KBM-7 (cell line): ENCODE measurements at regions not wholly inside any gene's neighbourhood (a gene's known extent, or its start where the extent isn't known, plus 50 kb on each side); places are given as distances from the start of the nearest gene placed in this dataset.
A peak's percentile ranks its signal among the peaks of the same experiment; 100 is the strongest.
"Not testable (repeated sequence)": the region's sequence is repeated elsewhere in the genome, so short reads cannot be mapped to it uniquely, and the experiment has no call there.

Experiments used
- DNase-seq: peaks from one replicate; pipeline ENCODE4 v3.0.0-alpha.2; 2015
- in situ Hi-C: fragments of 300-500 bp; cut with MboI; formaldehyde crosslinking; loops from 2 replicates; pipeline ENCODE4 v1.14.3; 2020; ENCODE audit warnings: low sequenced_read_pairs, low pct_unique_long_range_greater_than_20kb, mixed read lengths

DNA sequence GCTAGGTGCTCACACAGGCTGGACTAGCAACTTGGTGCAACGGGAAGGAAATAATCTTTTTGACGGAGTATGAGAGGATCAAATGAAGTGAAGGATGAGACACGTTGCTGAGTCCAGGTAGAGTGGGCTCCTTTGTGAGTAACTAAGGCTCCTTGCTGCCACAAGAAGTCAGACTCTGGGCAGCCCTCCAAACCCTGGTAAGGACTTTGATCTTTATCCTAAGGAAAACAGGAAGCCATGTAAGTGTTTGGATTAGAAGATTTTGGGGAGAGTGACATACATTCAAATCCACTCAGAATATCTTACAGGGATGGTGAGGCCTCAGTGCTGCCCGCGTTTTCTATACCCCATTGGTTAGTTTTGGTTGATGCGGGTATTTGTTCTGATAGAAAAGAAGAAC is 155.9 kb upstream of the RAG2 start:
- no peak for DNase-seq
- in situ Hi-C loops: no loop called here

DNA sequence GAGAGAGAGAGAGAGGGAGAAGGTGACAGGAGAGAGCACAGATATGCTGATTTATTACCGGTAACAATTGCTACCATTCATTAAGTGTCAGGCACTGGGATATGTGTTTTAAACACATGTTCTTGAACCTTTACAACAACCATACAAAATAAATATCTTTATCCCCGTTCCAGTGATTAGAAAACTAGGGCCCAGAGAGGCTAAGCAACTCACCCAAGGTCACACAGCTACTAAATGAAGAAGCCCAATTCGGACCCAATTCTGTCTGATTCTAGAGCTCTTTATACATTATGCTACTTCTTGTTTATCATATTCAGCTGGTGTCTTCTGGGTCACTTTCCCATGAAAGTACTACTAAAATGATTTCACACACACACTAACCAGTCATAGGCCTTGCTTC is 154.0 kb upstream of the RAG2 start:
- in situ Hi-C loops: no loop called here
- no peak for DNase-seq

DNA sequence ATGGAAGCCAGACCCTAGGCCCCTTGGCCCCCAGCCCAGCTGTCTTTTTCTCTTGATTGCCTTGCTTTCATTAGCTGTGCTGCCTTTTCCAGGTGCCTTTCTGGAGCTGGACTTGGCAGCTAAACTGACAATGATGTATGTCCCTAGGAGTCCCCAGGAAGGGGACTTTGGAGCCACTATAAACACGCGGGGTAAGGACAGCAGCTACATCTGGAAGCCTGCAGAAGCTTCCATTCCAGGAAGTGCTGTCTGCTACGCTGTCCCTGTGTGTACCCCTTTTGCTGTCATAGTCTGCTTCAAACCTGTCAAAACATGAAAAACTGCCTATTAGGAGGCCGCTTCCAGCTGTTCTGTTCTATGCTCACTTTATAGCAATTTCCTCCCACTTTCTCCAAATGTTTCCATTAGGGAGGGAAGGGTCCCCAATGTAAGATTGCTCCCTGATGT is 153.3 kb upstream of the RAG2 start:
- in situ Hi-C loops: no loop called here
- no peak for DNase-seq

DNA sequence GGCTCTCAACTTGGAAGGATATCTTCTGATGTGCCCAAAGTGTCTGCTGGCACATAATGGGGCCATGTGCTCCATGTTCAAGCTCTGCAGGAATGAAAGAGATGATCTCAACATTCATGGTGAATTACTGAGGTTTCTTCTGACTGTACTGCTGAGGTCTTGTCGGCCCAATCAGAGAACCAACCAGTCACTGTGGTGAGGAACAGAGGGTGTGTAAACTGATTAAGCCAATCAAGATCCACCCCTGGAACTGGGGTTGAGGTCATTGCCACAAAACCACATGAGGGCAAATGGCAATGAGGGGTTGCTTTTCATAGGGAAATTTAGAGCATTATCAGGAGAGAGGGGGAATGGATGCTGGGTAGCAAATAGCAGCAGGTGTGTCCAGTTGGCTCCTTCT is 152.3 kb upstream of the RAG2 start:
- DNase-seq: no peak
- in situ Hi-C loops: no loop called here

DNA sequence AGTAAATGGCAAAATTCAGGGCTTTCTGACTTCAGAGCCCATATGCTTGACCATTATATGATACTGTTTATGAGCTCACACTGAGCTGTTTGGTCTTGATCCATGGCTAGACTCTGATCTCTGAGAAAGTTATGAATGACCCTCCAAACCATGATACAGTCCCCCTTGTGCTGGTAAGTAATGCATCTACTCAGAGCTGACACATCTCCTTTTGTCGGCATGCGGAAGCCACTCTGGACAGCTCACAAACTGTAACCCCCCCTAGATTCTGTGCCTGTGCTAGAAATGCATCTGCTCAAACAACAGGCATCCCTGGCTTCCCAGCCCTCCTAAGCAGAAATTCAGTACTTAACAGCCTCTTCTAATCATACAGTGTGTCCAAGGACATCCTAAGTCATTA is 150.8 kb upstream of the RAG2 start:
- in situ Hi-C loops: no loop called here
- DNase-seq: no peak

DNA sequence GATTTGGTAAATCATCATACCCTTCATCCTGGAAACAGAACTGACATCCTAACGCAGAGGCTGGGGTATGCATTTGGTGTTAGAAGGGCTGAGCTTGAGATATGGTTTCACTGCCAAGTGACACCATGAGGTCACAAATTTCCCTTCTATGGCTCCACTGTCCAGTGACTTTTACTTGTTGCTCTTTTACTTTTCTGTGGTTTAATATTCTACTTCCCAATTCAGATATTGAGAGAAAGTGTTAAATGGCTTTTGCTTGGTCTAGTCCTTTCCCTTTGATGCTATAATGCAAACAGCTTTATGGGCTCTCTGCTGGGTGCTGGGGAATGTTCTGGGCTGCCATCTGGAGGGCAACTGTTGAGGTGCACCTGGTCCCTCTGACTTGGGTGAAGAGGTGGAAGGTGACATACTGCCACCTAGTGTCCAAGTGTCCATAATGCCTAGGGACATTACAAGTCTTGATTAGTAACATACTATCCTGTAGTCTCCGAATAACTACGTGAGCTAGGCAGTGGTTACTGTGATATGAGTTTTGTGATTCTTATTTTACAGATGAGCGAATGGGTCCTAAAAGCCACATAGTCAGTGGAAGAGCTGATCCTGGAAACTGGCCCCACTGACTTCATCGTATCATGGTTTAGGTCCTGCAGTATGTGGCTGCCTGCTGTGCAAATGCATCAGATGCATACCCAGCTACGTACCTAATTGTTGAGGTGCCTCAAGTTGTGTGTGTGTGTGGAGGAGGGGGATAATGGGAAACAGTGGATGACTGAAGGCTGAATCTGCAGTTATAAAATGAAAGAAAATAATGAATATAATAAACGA is 149.1 kb upstream of the RAG2 start:
- DNase-seq: peak; percentile 97
- in situ Hi-C loops: no loop called here

DNA sequence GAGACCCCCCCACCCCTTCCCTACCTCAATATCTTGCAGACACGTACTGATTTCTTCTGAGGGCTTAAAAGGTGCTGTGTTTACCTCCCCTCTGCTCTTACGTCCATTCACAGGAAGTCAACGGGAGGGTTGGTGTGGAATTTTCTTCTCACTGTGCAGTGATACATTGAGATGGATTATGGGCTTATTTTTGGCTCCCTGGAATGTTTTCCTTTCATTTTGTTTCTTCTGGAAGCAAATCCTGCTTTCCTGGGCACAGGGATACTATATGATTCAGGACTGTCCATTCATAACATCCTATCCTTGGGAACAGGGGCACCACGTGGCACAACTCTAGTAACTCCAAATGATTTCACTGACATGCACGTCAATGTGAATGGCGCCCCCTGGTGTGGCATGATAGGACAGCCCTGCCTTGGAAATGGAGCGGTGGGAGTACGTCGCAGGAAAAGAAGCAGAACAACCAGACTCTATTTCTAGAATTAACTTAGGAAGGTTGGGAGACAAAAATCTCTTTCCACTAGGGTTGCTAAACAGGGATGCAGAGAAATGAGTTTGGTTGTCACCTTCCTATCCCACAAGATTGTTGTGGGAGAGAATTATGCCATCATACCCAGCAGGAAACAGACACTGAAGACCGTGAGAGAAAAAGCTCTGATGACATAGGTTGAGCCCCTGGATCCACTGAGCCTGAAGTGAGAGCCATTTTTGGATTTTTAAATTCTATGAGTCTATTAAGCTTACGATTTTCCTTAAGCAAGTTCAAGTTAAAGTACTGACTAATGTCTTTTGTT is 146.5 kb upstream of the RAG2 start:
- DNase-seq: peak; percentile 67
- in situ Hi-C loops: no loop called here

DNA sequence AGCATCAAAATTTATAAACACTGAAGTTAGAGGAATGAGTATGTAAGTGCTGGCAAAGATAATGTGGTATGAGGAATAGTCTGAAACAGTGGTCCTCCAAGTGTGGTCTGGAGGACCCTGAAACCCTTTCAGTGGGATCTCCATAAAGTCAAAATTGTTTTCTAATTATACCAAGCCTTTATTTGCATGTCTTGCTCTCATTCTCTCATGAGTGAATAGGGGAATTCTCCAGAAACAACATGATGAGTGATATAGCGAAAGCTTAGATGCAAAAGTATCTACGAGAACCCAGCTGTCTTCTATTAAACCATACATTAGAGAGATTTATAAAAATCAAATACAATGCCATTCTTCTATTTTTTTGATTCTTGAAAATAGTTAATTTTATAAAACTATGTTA is 145.0 kb upstream of the RAG2 start:
- in situ Hi-C loops: no loop called here
- DNase-seq: no peak

DNA sequence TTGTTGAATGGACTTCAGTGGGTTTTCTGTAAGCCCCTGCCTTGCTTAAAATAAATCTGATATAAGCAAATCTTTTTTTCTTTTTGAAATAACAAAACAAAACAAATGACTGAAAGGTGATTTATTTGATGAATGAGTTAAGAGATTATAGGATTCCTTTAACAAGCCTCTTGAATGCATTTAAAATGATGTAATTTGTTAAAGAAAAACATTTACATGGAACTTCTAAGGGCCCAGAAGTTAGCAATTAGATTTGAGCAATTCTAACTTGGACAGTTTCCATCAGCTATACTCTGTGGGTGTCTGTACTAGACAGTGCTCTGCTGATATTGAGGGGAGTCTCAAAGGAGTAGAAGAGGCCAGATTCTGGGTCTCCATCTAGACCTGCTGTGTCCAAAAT is 143.5 kb upstream of the RAG2 start:
- DNase-seq: no peak
- in situ Hi-C loops: no loop called here

DNA sequence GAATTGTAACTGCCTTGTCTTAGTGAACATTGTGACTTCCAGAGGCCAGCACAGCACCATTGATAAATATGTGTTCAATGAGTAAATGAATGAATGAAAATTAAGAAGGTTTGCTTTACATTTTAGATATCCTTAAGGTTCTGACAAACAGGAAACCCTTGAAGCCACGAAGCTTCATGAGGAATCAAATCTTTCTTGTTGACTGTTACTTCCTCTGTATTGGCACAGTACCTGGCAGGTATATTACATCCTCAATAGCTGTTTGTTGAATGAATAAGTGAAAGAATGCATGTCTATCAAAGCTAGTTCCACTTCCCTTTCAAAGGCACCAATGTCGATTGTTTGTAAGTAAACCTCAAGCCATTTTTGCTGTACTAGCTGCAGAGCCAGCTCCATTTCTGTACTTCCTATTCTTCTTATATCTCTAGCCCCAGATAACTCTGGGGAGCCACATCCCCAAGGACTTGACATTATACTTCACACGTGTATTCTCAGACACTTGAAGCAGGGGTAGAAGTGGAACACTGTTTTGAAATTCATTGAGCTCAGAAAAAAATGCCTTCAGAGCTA is 140.3 kb upstream of the RAG2 start:
- in situ Hi-C loops: no loop called here
- DNase-seq: no peak

DNA sequence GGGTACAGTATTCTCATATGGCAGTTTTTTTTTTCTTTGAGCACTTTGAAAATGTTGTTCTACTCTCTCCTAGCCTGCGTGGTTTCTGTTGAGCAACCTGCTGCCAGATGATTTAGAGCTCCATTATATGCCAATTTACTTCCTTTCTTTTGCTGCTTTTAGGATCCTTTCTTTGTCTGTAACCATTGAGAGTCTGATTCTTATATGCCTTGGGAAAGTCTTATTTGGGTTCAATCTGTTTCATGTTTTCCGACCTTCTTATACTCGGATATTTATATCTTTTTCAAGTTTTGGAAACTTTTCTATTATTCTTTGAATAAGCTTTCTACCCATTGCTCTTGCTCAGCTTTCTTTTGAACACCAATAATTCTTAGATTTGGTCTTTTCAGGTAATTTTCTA is 138.1 kb upstream of the RAG2 start:
- no peak for DNase-seq
- in situ Hi-C loops: no loop called here

DNA sequence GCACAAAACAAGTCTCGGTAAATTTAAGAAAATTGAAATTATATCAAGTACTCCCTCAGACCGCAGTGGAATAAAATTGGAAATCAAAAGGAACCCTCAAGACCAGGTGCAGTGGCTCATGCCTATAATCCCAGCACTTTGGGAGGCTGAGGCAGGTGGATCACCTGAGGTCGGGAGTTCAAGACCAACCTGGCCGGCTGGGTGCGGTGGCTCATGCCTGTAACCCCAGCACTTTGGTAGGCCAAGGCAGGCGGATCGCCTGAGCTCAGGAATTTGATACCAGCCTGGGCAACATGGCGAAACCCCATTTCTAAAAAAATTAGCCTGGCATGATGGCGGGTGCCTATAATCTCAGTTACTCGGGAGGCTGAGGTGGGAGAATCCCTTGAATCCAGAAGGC is 135.7 kb upstream of the RAG2 start:
- DNase-seq, in situ Hi-C loops: not testable (repeated sequence)

DNA sequence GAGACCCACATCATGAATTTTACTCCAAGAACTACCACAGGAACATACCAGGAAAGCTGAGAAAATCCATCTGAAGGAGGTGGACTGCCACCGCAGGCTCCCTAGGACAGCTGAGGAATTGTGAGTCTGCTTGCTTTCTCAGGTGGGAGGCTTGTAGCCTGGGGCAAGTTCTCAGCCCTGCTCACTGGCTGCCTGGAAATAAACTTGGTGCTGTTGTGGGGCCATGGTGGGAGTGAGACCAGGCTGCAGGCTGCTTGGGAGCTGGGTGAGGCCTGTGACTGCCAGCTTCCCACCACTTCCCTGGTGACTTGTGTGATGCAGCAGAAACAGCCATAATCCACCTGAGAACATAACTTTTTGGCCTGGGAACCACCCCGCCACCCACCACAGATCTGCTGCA is 132.7 kb upstream of the RAG2 start:
- in situ Hi-C loops: no loop called here

DNA sequence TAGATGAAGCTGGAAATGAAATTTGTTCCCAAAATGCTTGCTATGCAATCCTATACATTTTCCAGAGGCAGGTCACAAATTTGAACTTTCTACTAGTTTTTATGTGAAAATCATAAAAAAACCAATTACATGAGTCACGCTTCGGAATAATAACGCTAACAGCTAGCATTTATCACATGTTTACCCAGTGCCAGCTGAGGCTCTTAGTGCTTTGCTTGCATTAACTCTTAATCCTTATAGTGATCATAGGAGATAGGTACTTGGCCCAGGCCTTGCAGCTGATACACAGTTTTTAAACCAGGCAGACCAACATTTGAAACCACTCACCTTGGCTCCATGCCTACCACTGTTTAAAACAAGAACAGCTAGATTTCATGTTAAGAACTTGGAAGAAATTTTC is 131.8 kb upstream of the RAG2 start:
- in situ Hi-C loops: no loop called here

More for the DNA sequence above, 132.7 kb upstream of the RAG2 start:
- no peak for DNase-seq

DNA sequence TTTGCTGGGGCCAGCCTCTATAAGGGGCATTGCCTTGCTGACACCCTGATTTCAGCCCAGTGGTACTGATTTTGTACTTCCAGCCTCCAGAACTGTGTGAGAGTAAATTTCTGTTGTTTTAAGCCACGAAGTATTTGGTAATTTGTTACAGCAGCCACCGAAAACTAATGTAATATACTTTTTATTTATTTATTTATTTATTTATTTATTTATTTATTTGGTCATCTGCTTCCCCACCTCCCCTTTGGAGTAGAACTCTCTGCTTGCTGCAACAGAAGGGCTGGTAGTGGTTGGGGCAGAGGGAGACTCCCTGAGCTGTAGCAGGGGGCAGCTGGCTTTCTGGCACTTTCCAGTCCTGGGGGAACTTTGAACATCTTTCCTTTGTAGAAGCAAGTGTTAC is 128.4 kb upstream of the RAG2 start:
- no peak for DNase-seq
- in situ Hi-C loops: no loop called here

More for the DNA sequence above, 131.8 kb upstream of the RAG2 start:
- DNase-seq: no peak

DNA sequence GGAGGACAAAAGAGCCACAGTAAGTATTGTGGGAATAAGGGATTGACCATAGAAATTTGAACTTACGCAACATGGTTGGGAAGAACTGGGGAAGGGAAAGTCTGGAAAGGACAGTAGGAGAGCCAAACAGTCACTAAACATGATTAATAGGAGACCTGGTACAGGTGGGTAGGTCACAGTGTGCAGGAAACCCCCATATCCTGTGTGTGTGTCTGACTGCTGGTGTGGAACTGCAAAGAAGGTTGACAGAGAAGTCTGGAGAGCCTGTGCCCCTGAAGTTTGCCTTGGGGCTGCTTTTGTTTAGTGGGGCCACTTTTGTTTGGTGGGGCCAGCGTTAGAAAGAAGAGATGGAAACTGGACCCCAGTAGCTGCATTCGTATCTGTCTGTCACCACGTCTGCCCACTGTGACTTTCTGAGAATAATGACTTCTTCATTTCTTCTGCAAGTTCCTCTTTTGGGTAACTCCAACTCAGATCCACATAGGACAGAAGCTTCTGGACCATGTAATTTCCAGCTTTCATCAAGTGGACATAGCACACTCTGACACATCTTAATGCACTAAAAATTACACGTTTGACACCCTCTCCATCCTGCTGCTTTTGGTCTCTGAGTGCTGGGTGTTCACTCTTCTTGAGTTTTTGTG is 126.8 kb upstream of the RAG2 start:
- in situ Hi-C loops: no loop called here
- peak; percentile 48 for DNase-seq

DNA sequence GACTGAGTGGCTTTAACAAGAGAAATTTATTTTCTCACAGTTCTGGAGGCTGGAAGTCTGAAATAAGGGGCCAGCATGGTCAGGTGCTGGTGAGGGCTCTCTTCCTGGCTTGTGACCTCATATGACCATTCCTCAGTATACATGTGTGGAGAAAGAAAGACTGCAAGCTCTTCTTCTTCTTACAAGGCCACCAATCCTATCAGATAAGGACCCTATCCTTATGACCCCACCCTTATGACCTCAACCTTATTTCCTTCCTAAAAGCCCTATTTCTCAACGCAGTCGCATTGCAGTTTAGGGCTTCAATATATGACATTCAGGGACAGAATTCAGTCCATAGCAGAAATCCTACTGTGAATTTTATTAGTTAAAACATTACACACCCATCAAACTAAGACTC is 124.4 kb upstream of the RAG2 start:
- in situ Hi-C loops: no loop called here
- DNase-seq: no peak

DNA sequence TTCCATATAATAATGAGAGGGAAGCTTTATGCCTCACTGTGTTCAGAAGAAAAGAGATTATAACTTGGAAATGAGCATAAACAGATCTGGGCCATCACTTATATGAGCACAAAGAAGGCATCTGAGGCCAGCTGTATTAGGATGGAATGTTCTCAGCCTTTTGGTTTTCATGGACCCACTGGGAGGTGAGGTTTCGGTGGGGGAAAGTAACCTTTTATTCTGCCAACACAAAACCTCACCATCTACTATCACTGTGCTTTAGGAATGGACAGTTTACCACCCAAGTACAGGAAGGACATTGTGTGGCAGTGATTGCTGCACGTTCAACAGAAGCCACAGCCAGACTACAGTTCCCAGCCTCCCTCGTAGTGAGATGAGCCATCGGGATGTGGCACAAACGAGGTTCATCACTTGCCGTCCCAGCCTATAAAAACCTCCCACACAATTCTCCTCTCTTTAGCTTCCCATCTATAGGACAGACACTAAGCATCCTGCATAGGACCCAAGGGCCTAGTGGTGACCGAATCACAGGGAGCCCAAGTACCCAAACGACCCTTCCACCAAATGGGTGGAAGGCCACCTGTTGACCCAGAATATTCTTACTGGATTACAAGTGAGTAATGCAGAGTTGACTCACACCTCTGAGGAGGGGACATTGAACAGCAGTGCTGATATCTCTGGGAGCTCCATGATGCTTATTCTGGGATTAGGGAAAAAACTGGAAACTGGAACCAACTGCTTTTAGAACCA is 121.5 kb upstream of the RAG2 start:
- in situ Hi-C loops: no loop called here
- DNase-seq: no peak

DNA sequence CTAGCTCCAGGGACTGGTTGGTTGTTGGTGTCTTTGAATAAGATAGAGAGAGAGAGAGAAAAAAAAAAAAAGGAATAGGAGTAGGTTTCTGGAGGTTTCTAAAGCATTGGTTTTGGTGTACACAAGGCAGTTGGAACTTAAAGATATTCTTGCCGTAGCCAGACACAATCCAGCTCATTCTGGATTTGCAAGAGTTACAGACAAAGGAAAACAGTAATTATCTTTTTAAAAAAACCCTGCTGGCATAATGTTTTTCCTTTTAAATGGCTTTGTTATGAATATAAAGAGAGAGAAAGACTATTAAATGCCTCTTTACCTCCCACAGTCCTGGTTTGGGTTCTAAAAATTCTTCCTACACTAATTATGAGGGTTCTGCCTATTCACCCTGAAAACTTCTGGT is 120.4 kb upstream of the RAG2 start:
- no peak for DNase-seq
- in situ Hi-C loops: no loop called here
